ENCODE measurements at regions not wholly inside any gene's neighbourhood (a gene's known extent, or its start where the extent isn't known, plus 50 kb on each side); places are given as distances from the start of the nearest gene placed in this dataset.
"Not testable (repeated sequence)": the region's sequence is repeated elsewhere in the genome, so short reads cannot be mapped to it uniquely, and the experiment has no call there.

GRCh38 chr2:199216253-199216652 is 241.5 kb downstream of the SATB2 start:
- no peak for DNase-seq

DNA sequence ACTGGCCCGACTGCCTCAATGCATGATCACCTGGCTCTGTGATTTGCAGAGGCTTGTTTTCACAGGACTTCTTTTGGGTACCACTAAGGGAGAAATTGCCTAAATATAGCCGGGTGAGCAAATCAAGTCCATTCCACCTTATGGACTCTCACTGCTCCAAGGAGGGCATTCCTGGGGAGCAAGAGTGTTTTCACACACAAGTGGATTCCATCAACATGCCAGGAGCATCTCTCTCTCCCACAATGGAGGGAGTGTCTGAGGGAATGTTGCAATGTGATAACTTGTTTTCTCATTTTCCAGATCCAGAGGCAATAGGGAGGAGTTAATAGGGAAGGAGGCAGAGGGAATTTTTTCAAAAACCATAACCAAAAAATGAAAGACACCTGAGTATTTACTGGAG is 250.7 kb downstream of the SATB2 start:
- no peak for DNase-seq

- DNase-seq = no peak
Measured at GRCh38 chr2:199206536-199206935, 251.2 kb downstream of the SATB2 start.

GRCh38 chr2:199202964-199203363 is 254.8 kb downstream of the SATB2 start:
- DNase-seq = no peak

- DNase-seq = no peak
Measured at GRCh38 chr2:199201539-199201938, 256.2 kb downstream of the SATB2 start.

GRCh38 chr2:199199797-199200196 is 257.9 kb downstream of the SATB2 start:
- no peak for DNase-seq

DNA sequence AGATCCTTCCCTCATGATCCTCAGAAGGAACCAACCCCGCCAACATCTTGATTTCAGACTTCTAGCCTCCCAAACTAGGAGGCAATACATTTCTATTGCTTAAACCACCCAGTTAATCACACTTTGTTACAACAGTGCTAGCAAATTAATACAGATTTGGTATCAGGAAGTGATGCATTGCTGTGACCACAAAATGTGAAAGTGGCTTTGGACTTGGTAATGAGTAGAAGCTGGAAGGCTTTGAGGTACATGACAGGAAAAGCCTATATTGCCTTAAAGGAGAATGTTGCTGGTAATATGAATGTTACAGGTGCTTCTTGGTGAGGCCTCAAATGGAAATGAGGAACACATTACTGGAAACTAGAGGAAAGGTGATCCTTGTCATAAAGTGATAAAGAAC is 260.3 kb downstream of the SATB2 start:
- no peak for DNase-seq

DNA sequence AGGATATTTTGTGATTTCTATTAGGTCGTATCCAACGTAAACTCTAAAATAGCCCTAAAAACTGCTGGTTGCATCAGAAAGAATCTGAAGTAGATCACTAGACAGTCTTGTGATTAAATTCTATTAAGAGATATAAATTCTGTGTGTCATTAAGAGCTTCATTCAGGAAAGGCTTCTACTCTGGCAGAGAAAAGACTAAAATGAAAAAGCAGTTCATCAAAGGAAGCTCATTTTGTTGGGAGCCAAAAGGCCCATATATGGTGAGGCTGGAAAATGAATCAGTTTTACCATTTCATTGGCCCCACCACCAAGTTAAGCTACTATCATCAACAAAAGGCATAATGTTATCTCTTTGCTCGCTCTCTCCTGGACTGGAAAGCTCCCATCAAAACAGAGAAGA is 261.1 kb downstream of the SATB2 start:
- DNase-seq = no peak

DNA sequence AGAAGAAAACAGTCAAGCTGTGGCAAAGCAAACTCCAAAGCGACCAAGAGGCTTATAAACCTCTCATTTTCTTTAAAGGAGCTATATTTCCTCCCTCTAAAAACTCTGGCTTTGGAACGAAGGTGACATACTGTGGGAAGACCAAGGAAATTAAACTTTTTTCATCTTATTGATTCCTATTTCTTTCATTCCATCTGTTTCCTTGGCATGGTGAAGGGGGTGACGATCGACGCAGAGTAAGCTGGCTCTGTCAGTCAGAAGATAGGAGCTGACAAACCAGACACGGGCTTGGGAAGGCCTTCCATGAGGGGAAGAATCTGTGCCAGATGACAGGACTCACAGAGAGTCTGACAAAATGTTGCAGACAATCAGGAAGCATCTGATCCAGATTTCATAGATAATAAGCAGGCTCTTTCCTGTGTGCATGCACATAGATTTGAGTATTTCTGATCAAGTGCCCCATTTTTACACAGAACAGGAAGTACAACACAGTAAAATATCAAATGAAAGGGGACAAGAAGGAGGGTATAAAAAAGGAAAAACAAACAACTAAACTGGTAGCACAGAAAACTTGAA is 261.7 kb downstream of the SATB2 start:
- DNase-seq = no peak

- no peak for DNase-seq
Measured at GRCh38 chr2:199191461-199191860, 266.3 kb downstream of the SATB2 start.

DNA sequence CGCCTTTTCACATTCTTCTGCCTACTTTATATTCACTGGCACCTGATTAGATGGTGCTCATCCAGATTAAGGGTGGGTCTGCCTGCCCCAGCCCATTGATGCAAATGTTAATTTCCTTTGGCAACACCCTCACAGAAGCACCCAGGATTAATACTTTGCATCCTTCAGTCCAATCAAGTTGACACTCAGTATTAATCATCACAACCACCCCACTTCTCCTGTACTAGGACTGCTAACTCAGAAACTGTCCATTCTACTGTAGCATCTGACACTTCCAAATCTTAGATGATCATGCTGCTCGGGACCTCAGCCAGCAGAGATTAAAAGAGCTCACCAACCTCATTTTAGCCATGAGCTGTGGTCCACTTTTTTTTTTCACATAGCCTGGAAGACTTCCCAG is 268.5 kb downstream of the SATB2 start:
- DNase-seq = no peak

- no peak for DNase-seq
Measured at GRCh38 chr2:199186301-199186751, 271.4 kb downstream of the SATB2 start.

DNA sequence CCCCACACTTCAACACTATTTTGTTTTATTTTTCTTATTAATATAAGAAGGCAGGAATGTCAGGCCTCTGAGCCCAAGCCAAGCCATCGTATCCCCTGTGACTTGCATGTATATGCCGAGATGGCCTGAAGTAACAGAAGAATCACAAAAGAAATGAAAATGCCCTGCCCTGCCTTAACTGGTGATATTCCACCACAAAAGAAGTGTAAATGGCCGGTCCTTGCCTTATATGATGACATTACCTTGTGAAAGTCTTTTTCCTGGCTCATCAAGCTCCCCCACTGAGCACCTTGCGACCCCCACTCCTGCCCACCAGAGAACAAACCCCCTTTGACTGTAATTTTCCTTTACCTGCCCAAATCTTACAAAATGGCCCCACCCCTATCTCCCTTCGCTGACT is 272.6 kb downstream of the SATB2 start:
- DNase-seq = not testable (repeated sequence)

GRCh38 chr2:199163613-199164458 is 293.9 kb downstream of the SATB2 start:
- DNase-seq = peak; percentile 76

- DNase-seq = no peak
Measured at GRCh38 chr2:199160677-199161465, 296.9 kb downstream of the SATB2 start.

DNA sequence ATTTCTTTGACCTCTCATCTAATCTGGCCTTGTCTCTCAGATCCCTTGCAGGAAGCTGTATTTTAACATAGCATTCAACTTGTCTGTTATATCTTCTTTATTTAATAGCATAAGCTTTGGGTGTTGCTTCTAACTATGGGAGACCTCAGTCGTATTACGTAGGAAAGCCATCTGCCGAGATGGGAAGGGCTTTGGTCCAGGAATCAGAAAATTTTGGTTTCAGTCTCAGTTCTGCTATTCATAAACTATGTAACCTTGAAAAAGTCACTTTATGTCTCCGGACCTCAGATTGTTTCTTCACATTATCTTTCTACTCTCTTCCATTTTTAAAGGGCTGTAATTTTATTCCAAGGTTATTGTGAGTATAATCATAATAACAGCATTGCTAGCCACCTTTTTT is 297.7 kb downstream of the SATB2 start:
- no peak for DNase-seq

DNA sequence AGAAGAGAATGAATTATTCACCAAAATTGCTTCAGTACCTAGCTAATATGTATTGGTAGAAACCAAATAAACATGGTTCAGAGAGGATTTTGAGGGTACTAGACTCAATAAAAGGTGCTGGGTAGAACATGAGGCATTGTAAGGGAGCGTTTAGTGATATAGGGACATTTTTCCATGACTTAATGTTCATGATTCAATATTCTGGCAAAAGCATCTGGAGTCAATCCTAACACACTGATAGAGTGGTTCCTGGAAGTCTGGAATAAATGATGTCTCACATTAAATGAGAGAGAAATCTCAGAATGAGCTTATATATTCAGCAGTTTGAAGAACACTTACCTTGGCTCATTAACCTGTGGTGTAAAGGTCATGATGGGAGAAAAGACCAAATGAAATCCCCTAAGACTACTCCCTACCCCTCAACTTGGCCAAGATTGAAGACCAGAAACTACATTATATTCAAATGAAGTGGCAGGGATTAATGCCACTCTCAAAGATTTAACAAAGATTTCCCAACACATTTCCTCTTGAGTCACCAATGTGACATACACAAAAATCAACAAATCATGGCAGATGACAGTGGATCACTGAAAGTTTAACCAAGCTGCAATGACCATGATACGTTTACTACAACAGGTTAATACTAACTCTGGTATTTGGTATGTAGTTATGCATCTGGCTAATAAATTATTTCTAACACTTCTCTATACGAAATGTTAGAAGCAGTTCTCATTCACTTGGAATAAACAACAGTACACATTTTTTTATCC is 309.5 kb downstream of the SATB2 start:
- DNase-seq = no peak

DNA sequence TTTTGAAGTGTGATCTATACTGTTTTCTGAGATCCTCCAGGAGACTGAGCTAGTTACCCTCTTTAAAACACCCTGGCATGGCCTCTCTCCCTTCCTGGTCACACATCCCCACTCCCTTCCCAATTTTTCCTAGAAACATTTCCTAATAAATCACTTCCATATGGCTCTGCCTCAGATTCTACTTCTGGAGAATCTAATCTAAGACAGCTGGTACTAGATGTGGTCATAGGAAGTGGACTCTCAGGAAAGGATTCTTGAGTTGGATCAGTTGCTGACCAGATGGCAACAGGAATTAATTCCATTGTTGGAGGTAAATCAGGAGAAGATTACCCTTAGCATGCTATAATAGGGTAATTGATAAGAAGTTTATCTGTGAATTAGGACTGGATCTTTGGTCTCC is 310.5 kb downstream of the SATB2 start:
- DNase-seq = no peak

GRCh38 chr2:199144546-199144945 is 313.2 kb downstream of the SATB2 start:
- DNase-seq = no peak

- no peak for DNase-seq
Measured at GRCh38 chr2:199144036-199144435, 313.7 kb downstream of the SATB2 start.

GRCh38 chr2:199136681-199137080 is 321.1 kb downstream of the SATB2 start:
- DNase-seq = peak; percentile 24

- no peak for DNase-seq
Measured at GRCh38 chr2:199136242-199136641, 321.5 kb downstream of the SATB2 start.

DNA sequence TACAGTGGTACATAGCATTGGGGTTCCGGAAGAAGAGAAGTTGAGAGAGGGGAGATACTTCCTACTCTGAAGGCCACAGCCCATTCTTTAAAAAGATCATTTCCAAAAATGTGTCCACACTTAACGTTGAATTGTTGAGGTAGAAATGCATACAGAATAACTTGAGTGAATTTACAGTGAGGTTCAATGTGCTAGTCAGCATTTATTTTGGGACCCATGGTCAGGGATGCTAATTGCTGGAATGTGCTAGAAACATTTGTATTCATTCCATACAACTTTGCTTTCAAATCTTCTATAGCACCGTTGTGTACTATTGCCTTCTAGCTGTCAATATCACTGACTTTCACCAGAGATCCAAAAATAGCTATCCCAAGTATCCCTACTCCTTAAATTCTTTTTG is 325.9 kb downstream of the SATB2 start:
- no peak for DNase-seq

All from NCI-H2171 treated with DMSO at 0.1 percent for 48 hours (cell line).